Panc1 (cell line): ENCODE measurements at regions not wholly inside any gene's neighbourhood (a gene's known extent, or its start where the extent isn't known, plus 50 kb on each side); places are given as distances from the start of the nearest gene placed in this dataset.
A peak's percentile ranks its signal among the peaks of the same experiment; 100 is the strongest.

Experiments used
- ATAC-seq: fragments of 200-7000 bp; cut with Tn5 transposase; 2 replicates; pipeline ENCODE4 v1.9.1; 2020; ENCODE audit warnings: mild to moderate bottlenecking, moderate library complexity
- BruUV-seq: library from RNA; stranded (reverse); fragments of 400-500 nt; replicated peaks from 2 replicates; lab custom pipeline; 2021; lab: Mats Ljungman, UMichigan
- CTCF ChIA-PET: fragments of 300-600 bp; sonication (Branson Sonifier 250); formaldehyde crosslinking; loops from one replicate; lab custom pipeline; 2022; ENCODE audit warnings: antibody characterized with exemption; lab: Charles Lee
- POLR2A ChIA-PET: fragments of 300-600 bp; sonication (Branson Sonifier 250); formaldehyde crosslinking; loops from one replicate; lab custom pipeline; 2022; ENCODE audit warnings: antibody characterized with exemption; lab: Charles Lee
- DNase-seq: peaks from one replicate; pipeline ENCODE4 v3.0.0-alpha.2; 2010; ENCODE audit warnings: low read depth, low spot score
- H3K27ac ChIP-seq: 2 replicates; pipeline ENCODE4 v1.5.1; 2011; ENCODE audit warnings: mild to moderate bottlenecking, low read length, inconsistent platforms
- H3K27me3 ChIP-seq: fragments of 200-500 bp; sonication (Bioruptor generic); 2 replicates; pipeline ENCODE4 v1.6.0; 2014; ENCODE audit warnings: low read length, inconsistent platforms; ENCODE audit not compliant: control insufficient read depth, insufficient read depth
- H3K36me3 ChIP-seq: fragments of 200-500 bp; sonication (Bioruptor generic); 2 replicates; pipeline ENCODE4 v1.5.1; 2014; ENCODE audit warnings: inconsistent platforms, mild to moderate bottlenecking, low read length, moderate library complexity; ENCODE audit not compliant: control insufficient read depth, insufficient read depth
- H3K4me1 ChIP-seq: 2 replicates; pipeline ENCODE4 v1.5.1; 2011; ENCODE audit warnings: inconsistent platforms, mild to moderate bottlenecking, low read length, moderate library complexity; ENCODE audit not compliant: control insufficient read depth, insufficient read depth
- H3K4me3 ChIP-seq, 2 experiments: 2 replicates each; pipeline ENCODE4 v1.5.1; 2011 to 2012; ENCODE audit warnings: low read depth in 2 of 2, low read length in 2 of 2, mild to moderate bottlenecking in 2 of 2, inconsistent platforms in 1 of 2, moderate library complexity in 1 of 2
- H3K9me3 ChIP-seq: fragments of 200-500 bp; sonication (Bioruptor generic); 2 replicates; pipeline ENCODE4 v1.5.1; 2014; ENCODE audit warnings: low read depth, mild to moderate bottlenecking, inconsistent platforms, low read length, moderate library complexity; ENCODE audit not compliant: control insufficient read depth, insufficient read depth
- POLR2AphosphoS5 ChIP-seq: IDR thresholded peaks from 2 replicates; pipeline ENCODE4 v1.6.1; 2012; ENCODE audit warnings: mild to moderate bottlenecking, low read depth, low read length, moderate library complexity
- SIN3A ChIP-seq: IDR thresholded peaks from 2 replicates; pipeline ENCODE4 v1.6.1; 2012; ENCODE audit warnings: low read depth, mild to moderate bottlenecking, low read length, moderate library complexity, borderline replicate concordance; ENCODE audit not compliant: insufficient read depth
- TCF7L2 ChIP-seq: IDR thresholded peaks from 2 replicates; pipeline ENCODE4 v1.6.1; 2011; ENCODE audit warnings: mild to moderate bottlenecking, low read depth, low read length, inconsistent platforms
- in situ Hi-C: cut with HindIII; loops from 2 replicates; pipeline ENCODE4 v1.10.0; 2016; ENCODE audit warnings: low sequenced_read_pairs, low pct_unique_long_range_greater_than_20kb
- intact Hi-C: fragments of 100-400 bp; cut with micrococcal nuclease; formaldehyde crosslinking; loops from one replicate; pipeline ENCODE4 v1.10.0; 2022; ENCODE audit not compliant: unreplicated experiment
- TF ChIP-seq, protein P1 (sequence below): fragments of 450-650 bp; IDR thresholded peaks from 2 replicates; pipeline ENCODE4 v1.5.1; 2017; ENCODE audit warnings: mild to moderate bottlenecking
- TF ChIP-seq, protein P2 (sequence below), 2 experiments: IDR thresholded peaks; 2 replicates each; pipeline ENCODE4 v1.6.1; 2011 to 2012; ENCODE audit warnings: low read depth in 2 of 2, control low read depth in 1 of 2, low read length in 1 of 2, mild to moderate bottlenecking in 1 of 2, moderate library complexity in 1 of 2; ENCODE audit not compliant: insufficient read depth in 1 of 2

DNA sequence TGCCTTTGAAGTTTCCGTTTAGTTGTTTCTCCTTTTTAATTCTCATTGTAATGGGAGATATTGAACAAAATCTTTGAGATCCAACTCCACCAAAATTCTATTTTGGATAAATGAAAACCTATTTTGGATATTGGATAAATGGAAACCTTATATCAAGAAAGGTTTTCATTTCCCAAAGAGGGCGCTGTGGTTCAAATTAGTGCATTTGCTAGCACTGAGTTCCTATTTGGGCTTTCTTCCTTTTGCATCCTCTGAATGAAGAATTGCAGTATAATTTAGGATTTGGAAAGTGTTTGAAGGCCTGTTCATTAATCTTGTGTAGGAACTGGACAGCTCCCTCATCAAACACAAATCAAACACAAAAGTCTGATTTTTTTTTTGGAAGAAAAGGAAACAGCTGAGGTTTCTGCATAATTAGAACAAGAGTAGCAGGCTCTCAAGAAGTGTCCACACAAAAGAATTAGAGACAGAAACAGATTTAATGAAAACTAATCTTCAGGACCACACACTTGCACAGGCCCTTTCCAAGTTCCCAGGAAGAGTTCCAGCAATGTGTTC, 80.8 kb upstream of the KLF14 start:
- H3K27me3 ChIP-seq, result no peaks in the 10 kb centered on the region
- ChIA-PET POLR2A (no interaction called here), CTCF (no interaction called here)
- H3K4me3 ChIP-seq, result no peak overlapping the region
- H3K27ac ChIP-seq, result no peak overlapping the region
- H3K4me1 ChIP-seq, result no peaks in the 10 kb centered on the region
- intact Hi-C loops (no loop called here), in situ Hi-C loops (no loop called here)
- ATAC-seq, result no peak
- DNase-seq, result no peak
- TF ChIP-seq, protein P1, sequence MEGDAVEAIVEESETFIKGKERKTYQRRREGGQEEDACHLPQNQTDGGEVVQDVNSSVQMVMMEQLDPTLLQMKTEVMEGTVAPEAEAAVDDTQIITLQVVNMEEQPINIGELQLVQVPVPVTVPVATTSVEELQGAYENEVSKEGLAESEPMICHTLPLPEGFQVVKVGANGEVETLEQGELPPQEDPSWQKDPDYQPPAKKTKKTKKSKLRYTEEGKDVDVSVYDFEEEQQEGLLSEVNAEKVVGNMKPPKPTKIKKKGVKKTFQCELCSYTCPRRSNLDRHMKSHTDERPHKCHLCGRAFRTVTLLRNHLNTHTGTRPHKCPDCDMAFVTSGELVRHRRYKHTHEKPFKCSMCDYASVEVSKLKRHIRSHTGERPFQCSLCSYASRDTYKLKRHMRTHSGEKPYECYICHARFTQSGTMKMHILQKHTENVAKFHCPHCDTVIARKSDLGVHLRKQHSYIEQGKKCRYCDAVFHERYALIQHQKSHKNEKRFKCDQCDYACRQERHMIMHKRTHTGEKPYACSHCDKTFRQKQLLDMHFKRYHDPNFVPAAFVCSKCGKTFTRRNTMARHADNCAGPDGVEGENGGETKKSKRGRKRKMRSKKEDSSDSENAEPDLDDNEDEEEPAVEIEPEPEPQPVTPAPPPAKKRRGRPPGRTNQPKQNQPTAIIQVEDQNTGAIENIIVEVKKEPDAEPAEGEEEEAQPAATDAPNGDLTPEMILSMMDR, result peak; percentile 57; the same call in 1 of the 2 replicates
- no peak for TF ChIP-seq POLR2AphosphoS5
- no peak for TF ChIP-seq SIN3A
- no peak for TF ChIP-seq TCF7L2
- TF ChIP-seq, protein P2, sequence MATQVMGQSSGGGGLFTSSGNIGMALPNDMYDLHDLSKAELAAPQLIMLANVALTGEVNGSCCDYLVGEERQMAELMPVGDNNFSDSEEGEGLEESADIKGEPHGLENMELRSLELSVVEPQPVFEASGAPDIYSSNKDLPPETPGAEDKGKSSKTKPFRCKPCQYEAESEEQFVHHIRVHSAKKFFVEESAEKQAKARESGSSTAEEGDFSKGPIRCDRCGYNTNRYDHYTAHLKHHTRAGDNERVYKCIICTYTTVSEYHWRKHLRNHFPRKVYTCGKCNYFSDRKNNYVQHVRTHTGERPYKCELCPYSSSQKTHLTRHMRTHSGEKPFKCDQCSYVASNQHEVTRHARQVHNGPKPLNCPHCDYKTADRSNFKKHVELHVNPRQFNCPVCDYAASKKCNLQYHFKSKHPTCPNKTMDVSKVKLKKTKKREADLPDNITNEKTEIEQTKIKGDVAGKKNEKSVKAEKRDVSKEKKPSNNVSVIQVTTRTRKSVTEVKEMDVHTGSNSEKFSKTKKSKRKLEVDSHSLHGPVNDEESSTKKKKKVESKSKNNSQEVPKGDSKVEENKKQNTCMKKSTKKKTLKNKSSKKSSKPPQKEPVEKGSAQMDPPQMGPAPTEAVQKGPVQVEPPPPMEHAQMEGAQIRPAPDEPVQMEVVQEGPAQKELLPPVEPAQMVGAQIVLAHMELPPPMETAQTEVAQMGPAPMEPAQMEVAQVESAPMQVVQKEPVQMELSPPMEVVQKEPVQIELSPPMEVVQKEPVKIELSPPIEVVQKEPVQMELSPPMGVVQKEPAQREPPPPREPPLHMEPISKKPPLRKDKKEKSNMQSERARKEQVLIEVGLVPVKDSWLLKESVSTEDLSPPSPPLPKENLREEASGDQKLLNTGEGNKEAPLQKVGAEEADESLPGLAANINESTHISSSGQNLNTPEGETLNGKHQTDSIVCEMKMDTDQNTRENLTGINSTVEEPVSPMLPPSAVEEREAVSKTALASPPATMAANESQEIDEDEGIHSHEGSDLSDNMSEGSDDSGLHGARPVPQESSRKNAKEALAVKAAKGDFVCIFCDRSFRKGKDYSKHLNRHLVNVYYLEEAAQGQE (IDR thresholded peaks at IDR 0.05; ENCODE audit: insufficient read depth in 1 of 2, low read depth in 2 of 2, low read length in 1 of 2), result 0 out of 4 replicates have a peak, but pooled peaks of 1 of the 2 experiments have one; percentile 43
- H3K36me3 ChIP-seq, result no peaks in the 10 kb centered on the region
- no TSS peak for BruUV-seq
- no peaks in the 10 kb centered on the region for H3K9me3 ChIP-seq

DNA sequence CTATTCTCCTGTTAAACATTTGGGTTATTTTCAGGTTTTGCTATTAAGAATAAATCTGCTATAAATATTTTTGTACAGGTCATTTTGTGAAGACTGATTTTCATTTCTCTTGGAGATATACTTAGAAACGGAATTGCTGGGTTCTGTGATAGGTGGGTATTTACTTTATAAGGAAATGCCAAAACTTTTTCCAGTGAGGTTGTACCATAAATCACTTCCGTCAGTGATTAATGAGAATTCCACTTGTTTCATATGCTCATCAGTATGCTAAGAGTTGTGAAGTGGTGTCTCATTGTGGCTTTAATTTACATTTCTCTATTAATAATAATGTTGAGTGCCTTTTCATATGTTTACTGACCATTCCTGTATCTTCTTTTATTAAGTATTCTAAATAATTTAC, 84.0 kb upstream of the KLF14 start:
- ChIA-PET POLR2A (no interaction called here), CTCF (no interaction called here)
- no TSS peak for BruUV-seq
- Histone ChIP-seq H3K36me3 (no peaks in the 10 kb centered on the region), H3K4me1 (no peaks in the 10 kb centered on the region), H3K9me3 (no peaks in the 10 kb centered on the region), H3K27me3 (no peaks in the 10 kb centered on the region), H3K4me3 (no peak overlapping the region), H3K27ac (no peak overlapping the region)
- TF ChIP-seq, protein P2 (IDR thresholded peaks at IDR 0.05; ENCODE audit: insufficient read depth in 1 of 2, low read depth in 2 of 2, low read length in 1 of 2), result no peak
- TF ChIP-seq TCF7L2, result no peak
- no peak for TF ChIP-seq SIN3A
- TF ChIP-seq, protein P1, result no peak
- no peak for TF ChIP-seq POLR2AphosphoS5
- in situ Hi-C loops, result no loop called here
- no peak for ATAC-seq
- intact Hi-C loops, result no loop called here
- no peak for DNase-seq
